Left renal pelvis (tissue), 4 donors: ENCODE measurements at regions not wholly inside any gene's neighbourhood (a gene's known extent, or its start where the extent isn't known, plus 50 kb on each side); places are given as distances from the start of the nearest gene placed in this dataset.

Experiments used
- DNase-seq, 4 donors: peaks; one replicate each; pipeline ENCODE4 v3.0.0-alpha.2; 2013; ENCODE audit warnings: low read depth in 4 of 4, low spot score in 3 of 4

DNA sequence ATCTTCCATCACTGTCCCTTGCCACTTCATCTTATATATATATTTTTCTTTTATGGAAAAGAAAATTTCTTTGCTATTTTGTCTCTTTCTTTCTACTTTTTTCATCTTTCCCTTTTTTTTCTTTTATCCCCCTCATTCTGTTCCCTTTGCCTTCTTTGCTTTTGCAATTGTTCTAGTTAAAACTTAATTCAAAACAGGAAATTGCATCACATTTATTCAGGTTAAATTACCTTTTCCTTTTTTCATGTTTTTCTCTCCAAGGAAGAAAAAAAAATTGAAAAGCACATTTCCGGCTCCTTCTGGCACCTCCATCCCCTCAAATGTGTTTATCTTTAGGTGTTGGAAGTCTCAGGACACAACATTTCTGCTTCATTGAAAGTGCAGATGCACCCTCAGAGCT lies 176.9 kb downstream of the FGF1 start:
- DNase-seq, result no peak

DNA sequence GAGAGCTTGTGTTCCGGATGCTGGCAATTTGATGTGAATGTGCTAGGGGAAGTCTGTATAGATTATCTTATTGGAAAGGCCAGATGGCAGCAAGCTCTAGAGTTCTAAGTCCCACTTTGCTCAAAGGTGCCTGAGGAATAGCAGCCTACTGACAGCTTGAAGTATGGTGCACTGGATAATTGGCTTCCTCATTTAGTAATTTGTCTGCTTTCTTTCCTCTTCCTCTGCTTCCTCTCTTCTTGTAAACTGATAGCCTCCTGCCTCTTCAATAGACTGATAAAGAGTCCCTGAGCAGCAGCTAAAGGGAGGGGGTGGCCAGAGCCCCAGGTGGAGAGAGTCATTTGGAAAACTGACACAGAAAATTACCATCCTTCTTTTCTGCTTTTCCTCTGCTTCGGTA lies 177.3 kb downstream of the FGF1 start:
- no peak for DNase-seq

GRCh38 chr5:142507531-142508372 lies 178.1 kb downstream of the FGF1 start:
- DNase-seq, result no peak

GRCh38 chr5:142506756-142507155 lies 179.1 kb downstream of the FGF1 start:
- DNase-seq, result no peak

DNA sequence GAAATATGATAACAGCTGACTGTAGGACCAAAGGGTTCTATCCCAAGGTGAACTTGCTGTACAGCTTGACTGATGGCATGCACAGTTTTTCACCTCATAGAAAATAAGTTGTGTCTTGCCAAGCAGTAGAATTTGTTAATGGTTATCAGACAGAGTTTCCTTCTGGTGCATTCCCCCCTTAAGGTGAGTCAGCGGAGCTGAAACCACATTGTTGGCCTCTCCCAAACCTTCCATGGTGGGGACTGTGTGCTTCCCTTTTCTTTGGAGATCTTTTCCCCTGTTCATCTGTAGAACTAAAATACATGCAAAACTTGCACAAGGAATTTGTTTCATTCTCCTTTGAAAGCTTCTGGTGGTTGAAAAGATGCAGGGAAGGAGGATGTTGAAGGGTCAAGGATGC lies 179.8 kb downstream of the FGF1 start:
- no peak for DNase-seq

- no peak for DNase-seq
Observed at GRCh38 chr5:142501890-142502289, 177.1 kb upstream of the SPRY4 start.

DNA sequence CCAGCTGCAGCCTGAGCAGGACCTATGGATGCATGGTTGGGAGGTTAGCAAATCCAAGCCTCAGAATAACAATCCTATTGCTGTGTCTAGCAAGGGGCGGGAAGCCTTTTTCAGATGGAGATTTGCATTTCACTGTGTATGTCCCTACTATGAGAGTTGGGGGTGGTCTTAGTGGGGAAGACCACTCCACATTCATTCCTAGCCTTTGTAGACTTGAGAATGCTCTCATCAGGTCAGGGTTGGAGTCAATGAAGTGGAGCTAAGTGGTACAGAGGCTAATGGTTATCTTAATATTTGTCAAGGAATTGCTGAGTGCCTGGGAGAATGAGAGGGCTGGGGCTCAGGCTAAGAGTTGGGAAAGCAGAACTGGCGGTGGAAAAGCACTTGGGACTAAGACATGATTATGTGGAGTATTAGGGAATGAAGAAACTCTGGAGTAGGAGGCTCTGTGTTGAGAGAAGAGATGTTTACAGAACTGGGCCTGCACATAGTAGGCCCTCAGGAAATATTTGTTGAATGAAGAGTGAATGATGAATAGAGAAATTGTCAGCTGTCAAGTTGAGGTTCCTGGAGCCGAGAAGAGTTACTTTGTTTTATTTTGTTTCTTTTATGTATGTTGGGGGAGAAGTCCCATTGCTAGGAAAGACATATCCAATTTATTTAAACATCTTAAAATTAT lies 175.5 kb upstream of the SPRY4 start:
- no peak for DNase-seq

GRCh38 chr5:142499591-142500226 lies 174.9 kb upstream of the SPRY4 start:
- no peak for DNase-seq

GRCh38 chr5:142498298-142498697 lies 173.5 kb upstream of the SPRY4 start:
- DNase-seq, result no peak

GRCh38 chr5:142495531-142495930 lies 170.7 kb upstream of the SPRY4 start:
- DNase-seq, result no peak

DNA sequence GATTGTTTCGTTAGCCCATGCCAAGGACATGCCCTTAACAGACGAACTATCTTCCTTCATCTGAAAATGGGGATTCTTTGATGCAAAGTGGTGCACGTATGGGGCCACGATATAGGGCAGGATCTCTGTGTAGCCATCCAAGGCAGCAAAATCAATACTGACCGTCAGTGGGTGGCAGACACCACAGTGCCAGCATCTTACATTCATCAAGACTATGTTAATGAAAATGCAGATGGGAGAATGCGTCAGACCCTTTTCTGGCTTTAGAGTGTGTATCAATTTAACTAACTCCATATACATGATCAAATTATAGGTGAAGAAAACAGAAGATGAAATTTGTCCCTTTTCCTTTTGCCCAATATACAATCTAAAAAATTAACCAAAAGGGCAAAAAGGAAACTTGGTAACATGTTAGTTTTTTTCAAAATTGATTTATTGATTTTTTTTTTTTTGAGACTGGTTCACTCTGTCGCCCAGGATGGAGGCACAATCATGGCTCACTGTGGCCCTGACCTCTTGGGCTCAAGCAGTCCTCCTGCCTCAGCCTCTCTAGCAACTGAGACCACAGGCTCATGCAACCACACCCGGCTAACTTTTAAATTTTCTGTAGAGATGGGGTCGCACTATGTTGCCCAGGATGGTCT lies 169.2 kb upstream of the SPRY4 start:
- DNase-seq, result no peak

DNA sequence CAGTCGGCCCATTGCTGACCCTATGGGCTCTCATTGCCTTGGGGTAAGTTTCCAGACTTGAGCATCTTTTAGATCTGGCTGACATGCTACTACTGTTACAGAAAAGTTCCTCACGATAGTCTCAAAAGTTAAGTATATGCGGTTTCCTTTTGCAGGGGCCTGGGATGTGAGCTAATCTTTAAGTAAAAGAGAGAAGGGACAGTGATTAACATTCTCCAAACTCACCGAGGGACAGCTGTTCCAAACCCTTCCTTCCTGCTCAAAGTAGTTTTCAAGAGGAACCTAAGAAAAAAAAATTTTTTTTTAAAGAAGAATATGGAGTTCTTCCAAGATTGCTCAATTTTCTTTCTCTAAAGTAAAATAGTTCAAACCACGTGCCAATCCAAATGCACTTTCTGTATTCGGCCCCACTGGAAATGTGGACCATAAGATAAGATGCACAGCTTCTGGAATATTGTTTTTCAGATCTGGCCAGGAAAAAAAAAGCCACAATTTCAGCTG lies 168.0 kb upstream of the SPRY4 start:
- DNase-seq, result no peak

DNA sequence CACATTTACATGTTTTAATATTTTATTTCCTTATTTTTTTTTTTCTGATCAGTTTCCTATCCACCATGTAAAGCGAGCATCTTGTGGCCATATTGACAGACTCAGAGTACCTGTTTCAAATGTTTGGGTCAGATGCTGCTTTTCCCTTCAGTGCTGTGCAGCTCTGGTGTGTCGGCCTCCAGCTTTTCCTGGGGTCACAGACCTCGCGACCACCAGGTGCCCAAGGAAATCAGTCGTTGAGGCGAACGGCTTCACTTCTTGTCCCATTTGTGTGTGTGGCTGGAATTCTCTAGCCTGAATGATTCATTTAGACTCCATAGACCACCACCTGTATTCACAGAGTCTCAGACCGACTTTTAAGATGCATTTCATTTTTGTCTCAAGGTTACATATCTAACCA lies 166.9 kb upstream of the SPRY4 start:
- no peak for DNase-seq

DNA sequence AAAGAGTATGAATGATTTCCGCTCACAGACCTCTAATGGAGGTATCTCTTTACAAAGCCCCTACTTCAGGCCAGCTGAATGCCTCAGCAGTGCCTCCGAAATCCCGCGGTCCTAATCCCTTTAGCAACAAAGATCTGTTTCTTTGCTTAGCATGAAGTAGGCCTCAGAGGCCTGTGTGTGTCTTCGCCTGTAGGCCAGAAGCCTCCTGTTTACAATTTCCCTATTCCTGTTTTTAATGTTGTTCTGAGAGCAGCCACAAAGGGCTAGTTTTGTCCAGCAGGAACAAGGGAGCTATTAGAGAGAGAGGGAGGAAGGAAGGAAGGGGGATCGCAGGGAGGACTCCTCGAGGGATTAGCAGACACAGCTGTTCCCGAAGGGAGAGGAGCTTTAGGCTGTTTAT lies 166.4 kb upstream of the SPRY4 start:
- DNase-seq, result no peak

DNA sequence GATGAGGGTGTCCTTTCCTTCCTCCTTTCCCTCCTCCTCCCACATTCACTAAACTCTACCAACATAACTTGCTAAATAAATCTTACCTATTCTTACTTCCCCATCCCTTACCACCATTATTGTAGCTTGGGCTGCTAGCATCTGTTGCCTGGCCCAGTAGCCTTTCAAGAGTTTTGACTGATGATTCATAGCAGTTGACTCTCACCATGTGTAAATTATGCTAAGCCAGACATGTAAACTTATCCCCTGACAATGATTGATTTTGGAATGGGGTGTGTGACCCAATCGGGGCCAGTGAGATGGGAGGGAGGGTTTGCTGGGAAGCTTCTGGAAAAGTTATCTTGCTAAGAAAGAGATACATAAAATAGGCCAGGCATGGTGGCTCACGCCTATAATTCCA lies 161.8 kb upstream of the SPRY4 start:
- DNase-seq, result no peak

GRCh38 chr5:142486020-142486419 lies 161.2 kb upstream of the SPRY4 start:
- no peak for DNase-seq

GRCh38 chr5:142484821-142485387 lies 160.1 kb upstream of the SPRY4 start:
- DNase-seq, result no peak

DNA sequence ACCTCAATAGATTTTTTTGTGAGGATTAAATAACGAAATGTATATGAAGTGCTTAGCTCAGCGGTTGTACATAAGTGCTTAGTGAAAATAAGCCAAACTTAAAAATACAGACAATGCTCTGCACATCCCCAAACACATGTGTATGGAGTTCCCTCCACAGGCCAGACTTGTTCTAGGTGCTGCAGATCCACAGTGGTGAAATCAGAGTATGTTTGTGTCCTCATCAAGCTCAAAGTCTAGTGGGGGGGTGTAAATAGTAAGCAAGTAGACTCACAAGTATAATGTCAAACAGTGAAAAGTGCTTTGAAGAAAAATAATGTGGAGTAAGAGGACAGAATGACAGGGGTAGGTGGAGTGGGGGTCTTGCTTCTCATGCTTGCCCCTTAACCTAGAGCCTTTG lies 157.4 kb upstream of the SPRY4 start:
- no peak for DNase-seq

DNA sequence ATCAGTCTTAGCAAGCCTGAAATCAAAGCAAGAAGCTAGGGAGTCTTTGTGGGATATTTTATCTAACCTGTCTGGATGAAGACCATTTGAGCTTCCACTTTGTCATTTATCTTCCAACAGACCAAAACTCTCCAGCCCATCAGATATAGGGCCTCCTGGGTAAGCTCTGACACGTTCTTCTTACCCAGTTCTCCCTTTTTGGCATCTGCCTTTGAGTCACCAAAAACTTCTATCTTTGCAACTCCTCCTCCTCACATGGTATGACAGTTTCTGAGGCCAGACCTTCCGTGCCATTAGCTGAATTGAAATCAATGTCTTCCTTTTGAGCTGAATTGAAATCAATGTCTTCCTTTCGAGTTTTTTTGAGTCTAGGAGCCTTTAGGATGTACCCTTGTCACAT lies 156.6 kb upstream of the SPRY4 start:
- DNase-seq, result no peak

DNA sequence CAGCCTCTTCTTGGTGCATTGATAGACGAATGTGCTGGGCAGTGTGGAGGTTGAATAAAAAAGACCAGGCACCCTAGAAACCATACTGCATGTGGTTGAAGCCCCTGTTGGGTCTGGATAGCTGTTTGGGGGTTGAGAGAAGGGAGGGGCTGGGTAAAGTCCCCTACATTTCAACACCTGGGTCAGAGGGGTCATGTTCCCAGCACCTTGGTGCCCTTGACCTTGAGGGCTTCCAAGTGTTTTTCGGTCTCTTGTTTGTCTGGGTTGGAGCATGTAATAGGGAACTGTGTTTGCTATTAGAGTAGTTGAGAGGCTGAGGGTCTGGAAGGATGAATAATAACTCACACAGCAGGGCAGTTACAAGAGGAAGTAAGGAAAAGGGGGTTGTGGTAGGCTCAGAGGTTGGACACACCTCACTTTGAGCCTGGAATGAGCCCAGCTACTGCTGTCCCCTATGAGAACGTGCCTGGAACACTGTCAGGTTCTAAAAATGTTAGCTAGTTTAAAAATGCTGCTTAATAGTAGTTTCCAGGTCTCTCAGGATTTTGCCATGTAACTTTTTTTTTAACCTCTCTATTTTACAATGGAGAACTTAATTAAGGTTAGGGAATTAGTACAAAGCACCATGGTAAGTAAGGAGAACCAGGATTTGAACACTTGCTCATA lies 155.2 kb upstream of the SPRY4 start:
- no peak for DNase-seq
